Inferior parietal cortex (tissue), 1 donor: ENCODE measurements at regions not wholly inside any gene's neighbourhood (a gene's known extent, or its start where the extent isn't known, plus 50 kb on each side); places are given as distances from the start of the nearest gene placed in this dataset.
"Not testable (repeated sequence)": the region's sequence is repeated elsewhere in the genome, so short reads cannot be mapped to it uniquely, and the experiment has no call there.

Experiments
- DNase-seq: peaks from one replicate; pipeline ENCODE4 v3.0.0-alpha.2; 2016; ENCODE audit errors: extremely low spot score

DNA sequence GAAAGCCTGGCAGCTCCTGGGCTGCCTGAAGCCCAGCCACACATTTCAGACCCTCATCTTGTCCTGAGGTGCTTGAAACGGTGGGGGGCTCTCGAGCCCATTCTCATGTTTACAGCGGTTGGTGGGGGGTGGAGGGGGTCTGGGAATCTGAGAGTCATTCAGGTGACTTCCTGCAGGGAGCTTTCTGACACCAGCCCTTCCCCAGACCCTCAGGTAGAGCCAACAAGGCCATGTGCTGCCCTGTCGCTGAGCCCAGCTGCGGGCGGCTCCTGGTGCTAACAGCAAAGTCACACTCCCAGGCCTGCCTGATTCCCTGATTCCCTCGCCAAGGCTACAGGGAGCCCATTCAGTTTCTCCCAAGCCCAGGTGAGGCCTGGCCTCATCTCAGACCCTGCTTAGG lies 324.9 kb upstream of the MEX3C start:
- DNase-seq, result no peak

DNA sequence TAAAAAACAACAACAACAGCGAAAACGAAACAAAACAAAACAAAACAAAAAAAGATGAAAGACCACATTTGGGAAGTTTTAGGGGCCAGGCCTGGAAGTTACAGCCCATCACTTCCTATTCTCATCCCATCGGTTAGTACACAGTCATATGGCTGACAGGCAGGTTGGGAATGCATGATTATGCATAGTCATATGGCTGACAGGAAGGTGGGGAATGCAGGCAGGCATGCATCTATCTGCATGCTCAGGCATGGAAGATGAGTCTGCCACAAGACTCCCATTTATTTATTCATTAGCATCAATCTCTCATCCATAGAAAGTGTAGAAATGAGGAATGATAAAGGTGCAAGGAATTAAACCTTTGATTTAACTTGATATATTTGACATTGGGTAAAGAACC lies 325.3 kb upstream of the MEX3C start:
- no peak for DNase-seq

DNA sequence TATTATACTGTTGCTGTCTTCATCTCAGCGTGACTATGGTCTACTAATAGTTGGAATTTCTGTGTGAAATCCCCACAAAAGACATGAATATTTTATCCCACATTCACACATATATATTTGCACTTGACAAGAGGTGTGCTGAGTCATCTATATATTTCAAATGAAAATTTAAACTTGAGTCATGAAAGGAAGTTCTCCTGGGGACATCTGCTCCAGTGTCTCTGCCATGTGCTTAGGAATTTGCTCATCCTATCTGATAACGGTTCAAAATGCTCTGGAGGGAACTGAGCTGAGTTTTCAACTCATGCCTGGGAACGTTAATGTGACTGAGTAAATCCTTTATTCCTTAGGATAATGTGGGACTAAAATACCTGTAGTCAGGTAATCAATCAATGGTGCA lies 326.2 kb upstream of the MEX3C start:
- peak; percentile 24 for DNase-seq

DNA sequence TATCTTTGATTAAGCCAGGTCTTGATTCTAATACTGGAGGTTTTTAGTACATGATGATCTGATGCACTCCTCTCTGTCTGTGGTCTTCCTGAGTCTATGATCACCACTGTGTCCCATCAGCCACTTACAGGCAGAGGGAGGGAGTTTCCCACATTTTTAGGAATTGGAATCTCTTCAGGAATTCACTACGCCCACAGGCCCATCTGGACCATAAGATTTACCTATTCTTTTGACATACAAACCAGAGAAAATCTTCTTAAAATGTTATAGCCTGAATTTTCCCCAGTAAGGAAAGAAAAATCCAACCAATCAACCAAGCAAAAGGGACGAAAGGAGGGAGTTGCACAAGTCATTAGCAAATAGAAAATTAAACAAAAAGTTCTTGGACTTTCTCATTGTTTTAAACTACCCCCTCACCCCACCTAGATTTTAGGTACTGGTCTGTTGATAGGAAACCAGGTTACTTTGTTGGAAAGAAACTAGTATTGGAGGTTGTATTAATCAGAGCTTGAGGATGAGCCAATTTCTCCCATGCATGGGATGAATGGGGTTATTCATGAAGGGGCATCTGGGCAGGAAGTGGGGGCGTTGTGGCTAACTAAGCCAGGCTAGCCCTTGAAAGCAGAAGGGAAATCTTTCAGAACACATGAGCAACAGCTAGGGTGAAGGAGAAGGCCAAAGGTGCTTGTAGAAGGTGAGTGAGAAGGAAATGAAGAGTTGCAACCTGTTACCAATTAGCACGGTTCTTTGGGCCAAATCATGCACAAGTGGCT lies 328.2 kb upstream of the MEX3C start:
- peak; percentile 39 for DNase-seq

DNA sequence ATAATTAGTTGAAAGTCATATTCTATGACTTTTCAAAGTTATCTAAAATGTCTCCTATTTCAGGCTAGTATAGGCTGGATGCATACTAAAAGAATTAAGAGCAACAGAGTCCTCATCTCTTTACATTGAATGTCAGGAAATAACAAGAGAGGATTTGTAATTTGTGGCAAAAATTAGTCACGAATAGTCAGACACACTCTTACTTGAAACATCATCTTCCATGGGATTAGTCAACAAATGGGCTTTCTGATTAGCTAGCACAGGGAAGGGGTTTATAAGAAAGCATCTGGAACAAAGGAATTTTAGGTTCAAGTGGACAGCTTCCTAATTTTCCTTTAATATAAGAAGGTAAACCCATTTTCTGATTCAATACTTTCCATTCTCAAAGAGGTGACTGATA lies 330.3 kb upstream of the MEX3C start:
- no peak for DNase-seq

DNA sequence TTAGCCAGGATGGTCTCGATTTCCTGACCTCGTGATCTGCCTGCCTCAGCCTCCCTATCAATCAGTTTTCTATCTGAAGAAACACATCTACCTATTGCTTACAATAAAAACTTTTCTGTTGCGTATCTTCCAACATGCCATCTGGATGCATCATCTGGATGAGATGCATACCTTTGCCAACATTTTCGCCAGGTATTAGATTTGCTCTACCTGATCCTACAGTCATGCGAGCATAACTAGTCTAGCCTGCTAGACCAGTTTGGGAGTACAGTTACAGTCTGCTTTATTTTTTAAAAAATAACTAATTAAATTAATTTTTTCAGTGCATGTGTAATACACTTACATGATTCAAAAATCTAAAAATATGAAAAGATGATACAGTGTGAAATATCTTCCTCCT lies 334.0 kb upstream of the MEX3C start:
- no peak for DNase-seq

DNA sequence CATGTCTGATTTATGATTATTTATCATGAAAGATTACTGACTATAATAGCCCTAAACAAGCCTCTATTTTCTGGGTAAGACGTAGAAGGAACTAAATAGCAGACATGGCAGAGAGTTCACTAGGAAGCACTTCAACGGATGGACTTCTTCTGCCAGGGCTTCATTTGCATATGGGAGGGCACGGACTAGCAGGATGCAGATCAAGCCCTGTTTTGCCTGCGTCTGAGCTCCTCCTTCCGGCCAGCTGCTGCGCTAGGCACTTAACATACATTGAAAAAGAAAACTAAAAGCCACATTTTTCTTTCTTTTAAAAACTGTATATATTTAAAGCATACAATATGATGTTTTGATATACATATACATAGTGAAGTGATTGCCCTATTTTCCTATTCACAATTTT lies 340.0 kb upstream of the MEX3C start:
- peak; percentile 39 for DNase-seq

DNA sequence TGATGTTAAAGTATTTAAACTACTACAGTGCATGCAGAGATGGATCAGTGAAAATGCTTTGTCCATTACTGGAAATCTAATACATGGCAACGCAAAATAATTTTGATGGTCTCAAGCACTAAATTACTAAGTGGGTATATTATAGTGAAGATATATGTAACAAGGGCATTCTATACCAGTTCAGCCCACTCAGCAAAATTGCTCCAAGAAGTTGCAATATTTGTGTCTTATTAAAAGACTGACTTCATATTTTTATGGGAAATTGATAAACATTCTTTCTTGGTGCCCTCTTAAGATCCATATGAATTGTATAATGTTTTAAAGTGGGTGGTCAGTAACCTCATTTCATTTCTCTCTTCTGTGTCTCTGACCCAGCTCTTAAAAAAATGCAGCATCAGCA lies 343.1 kb upstream of the MEX3C start:
- no peak for DNase-seq

DNA sequence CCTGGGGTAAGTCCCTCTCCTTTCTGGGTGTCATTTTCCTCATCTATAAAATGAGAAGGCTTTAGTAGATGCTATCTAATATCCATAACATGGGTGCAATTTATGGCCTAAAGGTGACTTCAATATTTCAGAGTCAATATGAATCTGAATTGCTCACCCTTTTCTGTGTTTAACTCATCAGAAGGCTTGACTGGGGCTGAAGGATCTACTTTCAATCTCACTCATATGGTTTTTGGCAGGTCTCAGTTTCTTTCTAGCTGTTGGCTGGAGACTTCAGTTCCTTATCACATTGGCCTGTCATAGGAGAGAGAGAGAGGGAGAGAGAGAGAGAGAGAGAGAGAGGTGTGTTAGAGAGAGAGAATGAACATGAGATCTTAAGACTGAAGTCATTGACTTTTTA lies 343.7 kb upstream of the MEX3C start:
- DNase-seq, result no peak

DNA sequence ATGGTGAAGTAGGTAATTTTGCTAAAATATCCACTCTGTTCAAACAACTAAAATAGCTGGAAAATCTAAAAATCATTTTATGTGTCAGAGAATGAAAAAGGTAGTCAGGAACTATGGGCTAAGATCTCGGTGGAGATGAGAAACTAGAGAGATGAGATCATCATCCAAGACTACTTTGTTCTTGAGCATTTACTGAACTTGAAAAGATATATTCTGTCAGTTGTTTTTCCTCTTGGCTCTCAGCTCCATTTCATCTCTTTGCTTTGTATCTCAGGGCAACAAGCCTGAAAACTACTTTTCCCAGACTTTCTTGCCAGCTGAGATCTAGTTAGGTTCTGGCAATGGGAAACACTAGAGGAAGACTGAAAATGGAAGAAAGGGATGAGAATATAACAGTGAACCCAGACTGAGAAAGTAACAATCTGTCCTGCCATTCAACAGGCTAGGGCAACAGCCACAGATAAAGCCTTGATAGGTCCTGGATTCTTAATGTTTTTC lies 346.2 kb upstream of the MEX3C start:
- DNase-seq, result peak; percentile 17

DNA sequence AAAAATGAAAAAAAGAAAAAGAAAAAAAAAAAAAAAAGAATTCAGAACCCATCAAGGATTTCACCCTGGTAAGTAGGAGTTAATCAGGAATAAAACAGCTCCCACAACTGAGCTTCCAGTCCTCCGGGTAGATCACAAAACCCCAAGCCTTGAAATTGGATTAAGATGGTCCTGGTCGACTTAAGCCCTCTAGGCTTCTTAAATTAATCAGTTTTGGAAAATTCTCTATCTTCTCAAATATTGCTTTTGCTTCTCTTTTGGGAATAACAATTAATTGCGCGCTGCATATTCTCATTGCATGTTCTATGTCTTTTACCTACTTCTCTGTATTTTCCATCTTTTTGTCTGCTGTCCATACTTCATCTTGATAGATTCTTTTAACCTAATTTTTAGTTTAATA lies 348.0 kb upstream of the MEX3C start:
- no peak for DNase-seq

DNA sequence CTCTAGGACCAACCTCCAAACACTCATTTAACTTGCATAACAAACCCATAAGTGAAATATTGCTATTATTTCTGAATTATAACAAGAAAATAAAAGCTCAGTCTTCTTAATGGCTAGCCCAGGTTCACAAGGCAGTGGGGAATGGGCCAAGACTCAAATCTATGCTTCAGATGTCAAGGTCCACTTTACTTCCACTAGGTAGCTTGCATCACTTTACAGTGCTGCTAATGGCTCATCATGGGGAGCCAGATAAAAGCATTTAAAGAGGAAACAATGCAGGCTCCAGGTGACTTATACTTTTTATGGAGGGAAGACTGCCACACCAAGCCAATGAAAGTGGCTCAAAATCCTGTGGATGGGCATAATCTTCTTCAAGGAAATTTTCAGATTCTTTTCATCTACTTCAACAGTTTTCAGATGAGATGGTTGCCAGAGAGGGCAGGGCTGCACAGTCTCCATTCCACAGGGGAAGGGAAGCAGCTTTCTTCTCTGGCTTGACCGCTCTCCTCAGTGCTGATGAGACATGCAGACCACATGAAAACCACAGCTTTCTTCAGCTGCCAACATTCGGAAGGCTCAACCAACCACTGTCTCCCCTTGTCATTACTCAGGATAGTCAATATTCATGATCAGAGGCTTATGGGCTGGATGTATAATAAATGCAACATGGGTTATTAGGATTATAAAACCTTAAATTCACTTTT lies 361.9 kb upstream of the MEX3C start:
- no peak for DNase-seq

DNA sequence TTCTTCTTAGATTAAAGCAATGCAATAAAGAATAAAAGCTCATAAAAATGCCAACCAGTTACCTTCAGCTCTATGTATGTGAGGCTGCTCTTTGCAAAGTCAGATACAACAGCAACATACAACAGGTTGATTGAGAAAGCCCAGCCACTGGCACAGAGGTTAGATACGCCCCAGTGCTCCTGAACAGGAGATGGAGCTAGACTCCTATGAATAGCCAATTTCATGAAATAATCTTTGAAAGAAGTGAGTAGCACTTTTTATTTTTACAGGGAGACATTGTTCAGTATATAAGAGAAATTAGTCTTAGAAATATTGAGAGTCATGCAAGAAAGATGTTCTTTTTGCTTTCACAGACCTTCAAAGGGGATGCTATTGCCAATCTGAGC lies 362.4 kb upstream of the MEX3C start:
- DNase-seq, result no peak

DNA sequence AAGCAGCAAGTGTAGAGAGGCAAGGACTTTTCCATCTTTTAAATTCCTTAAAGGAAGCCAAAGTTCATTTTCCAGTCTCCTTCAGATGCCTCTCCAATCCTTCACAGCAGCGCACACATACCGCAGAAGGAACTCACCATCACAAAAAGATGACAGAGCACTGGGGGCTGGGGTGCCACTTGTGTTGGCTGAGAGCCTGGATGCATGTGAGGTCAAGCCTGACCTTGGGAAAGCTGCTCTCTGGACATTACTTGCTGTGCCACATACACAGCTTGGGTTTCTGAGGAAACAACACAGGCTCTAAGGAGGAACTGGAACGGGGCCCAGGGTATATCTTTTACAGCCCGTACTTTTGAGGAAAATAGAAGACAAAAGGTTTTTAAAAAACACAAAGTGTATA lies 364.3 kb upstream of the MEX3C start:
- no peak for DNase-seq

DNA sequence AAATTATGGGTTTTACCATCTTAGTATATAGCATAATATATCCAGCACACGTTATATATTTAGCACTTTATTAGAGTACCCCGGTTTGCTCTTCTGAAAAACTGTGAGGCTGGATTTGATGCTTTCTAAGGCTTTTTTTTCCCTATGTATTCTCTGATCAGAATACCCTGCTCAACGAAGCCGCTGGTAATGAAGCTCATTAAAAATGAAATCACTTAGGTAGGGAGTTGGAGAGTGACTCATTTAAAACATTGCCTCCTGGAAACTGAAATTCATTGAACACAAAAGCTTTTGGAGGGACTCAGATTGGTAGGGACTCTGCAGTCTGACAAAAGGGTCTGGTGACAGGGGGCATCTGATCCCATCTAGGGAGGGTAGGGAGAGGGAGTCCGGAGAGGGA lies 365.4 kb upstream of the MEX3C start:
- no peak for DNase-seq

DNA sequence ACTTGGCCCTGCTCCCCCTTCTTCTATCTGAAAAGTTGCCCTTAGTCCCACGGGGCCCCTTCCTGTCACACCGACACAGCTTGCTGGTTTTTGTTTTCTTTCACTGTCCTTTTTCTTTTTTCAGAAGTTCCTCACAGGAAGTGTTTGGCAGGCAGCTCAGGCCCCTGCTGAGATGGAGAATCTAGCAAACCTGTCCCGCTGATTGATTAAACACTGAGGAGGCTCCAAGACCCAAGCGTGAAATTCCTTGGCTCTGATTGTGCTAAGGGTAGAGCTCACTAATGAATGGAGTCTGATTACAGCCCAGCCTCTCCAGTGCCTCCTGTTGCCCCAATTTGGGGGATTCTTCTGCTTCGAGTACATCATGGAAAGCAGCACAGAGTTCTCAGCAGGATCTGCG lies 365.9 kb upstream of the MEX3C start:
- no peak for DNase-seq

DNA sequence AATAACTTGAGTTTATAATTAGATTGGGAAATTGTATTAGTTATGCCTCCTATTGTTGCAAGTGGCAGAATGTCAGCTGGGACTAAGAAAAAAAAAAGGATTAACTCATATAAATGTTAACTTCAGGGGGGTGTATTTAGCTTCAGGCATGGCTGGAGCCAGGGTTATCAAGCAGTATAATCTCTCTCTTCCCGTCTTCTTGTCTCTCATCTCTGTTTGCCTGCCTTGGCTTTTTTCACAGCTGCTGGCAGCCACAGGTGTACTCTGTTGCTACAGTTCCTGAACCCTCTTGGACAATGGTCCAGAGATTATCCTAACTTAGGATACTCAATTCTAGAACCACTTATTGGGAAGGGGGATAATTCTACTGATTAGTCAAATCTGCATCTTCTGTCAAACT lies 370.7 kb upstream of the MEX3C start:
- no peak for DNase-seq

DNA sequence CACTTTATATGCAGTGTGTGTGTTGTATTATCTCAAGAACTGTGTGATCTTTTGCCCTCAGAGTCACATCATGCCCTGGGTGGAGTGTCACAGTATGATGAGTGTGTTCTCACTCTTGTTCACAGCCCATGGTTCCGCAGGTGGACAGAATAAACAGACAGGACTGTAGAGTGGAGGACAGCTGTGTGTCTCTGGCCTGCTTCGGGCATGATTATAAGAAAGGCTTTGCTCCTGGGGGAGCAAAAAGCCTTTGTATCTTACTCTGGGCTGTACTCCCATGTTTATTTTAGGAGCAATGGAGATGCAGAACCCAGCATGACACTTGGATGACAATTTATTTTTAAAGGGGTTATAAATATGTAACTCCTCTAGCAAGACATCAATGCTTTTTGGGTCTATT lies 371.7 kb upstream of the MEX3C start:
- DNase-seq, result no peak

DNA sequence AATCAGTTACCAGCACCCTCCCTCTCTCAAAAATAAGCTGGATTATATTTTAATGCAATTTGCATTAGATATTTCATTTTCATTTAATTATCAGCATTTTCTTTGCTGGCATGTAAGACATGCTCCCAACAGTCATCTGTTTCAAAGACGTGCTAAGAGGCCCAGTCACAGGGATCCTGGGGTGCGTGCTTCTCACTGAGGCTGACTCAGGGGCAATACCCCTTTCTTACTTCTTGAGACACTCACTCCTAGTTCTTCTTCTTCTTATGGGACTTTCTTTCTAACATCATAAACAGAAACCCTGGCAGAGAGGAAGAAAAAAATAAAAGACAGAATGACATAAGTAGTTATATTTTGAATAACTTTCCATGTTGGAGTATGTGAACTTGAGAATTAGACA lies 372.1 kb upstream of the MEX3C start:
- no peak for DNase-seq

DNA sequence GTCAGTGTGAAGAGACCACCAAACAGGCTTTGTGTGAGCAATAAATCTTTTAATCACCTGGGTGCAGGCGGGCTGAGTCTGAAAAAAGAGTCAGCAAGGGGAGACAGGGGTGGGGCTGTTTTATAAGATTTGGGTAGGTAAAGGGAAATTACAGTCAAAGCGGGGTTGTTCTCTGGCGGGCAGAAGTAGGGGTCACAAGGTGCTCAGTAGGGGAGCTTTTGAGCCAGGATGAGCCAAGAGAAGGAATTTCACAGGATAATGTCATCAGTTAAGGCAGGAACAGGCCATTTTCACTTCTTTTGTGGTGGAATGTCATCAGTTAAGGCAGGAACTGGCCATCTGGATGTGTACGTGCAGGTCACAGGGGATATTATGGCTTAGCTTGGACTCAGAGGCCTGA lies 372.6 kb upstream of the MEX3C start:
- not testable (repeated sequence) for DNase-seq

DNA sequence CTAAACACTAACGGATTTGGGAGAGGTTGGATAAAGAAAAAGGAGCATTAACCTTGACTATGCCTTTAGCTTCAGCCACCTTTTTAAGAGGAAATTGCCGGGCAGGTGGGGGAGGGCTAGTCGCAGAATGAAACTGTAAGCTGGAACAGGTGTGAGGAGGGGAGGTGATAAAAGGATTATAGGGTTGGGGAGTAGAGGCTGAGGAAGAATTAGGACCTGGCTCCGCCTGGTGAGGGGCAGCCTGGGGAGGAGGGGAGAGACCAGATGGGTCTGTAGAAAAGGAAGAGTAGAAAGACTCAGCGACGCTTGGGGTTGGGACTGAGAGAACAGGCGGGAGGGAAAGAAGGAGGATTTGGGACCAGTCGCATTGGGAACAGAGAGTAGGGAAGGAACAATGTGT lies 376.4 kb upstream of the MEX3C start:
- not testable (repeated sequence) for DNase-seq

DNA sequence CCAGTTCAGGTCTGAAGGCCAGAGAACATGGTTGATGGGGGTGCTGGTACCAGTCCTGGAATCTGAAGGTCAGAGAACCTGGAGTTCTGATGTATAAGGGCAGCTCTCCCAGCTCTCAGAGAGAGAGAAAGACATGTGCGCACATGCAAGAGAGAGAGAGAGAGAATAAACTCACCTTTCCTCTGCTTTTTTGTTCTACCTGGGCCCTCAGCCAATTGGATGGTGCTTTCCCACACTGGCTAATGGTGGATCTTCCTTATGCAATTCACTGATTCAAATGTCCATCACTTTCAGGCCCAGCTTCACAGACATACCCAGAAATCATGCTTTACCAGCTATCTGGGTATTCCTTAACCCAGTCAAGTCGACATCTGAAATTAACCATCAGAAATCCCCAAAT lies 377.7 kb upstream of the MEX3C start:
- DNase-seq, result no peak

DNA sequence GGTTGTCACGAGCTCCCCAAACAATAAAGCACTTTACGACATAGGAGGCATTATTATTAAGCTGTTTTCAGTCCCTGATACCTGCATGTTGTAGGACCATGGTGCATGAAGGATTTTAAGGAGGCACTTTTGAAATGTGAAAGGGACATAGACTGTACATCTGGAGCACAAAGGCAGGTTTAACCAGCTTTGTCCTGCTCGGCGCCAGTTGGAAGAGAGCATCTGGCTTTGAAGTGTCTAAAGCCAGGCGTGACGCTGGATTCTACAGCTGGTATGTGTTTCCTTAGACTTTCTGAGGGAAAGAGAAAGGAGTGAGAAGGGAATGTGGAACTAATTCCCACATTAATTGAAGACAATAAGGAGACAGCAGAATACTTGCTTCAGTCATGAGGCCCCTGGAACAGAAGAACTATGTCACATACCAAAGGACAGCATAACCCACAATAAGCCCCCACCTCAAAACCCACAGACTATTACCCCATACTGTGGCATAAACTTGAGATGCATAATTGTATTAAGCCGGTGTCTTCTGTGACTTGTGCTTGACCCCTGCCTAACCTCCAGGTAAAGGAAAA lies 381.0 kb upstream of the MEX3C start:
- DNase-seq, result no peak
